C1 segment of cervical spinal cord (tissue), 14 donors: ENCODE measurements at regions not wholly inside any gene's neighbourhood (a gene's known extent, or its start where the extent isn't known, plus 50 kb on each side); places are given as distances from the start of the nearest gene placed in this dataset.

Experiments
- DNase-seq, 14 donors: peaks; one replicate each; lab custom pipeline; 2025; lab: John Stamatoyannopoulos, UW

DNA sequence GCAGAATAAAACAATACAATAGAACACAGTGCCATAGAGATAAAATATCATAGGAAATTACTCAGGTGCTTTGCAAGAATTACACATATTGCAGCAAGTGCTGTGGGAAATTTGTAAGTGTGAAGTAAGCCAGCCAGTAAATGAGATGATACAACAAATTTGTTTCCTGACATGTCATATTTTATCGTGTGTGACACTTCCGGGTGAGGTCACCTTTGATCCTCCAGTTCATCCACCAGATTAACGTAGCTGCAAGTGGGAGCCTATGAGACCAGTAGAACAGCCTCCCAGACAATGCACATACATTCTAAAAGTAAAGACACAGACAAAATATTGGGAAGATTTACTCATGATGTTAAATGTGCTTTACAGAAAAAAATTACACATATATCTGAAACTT, 72.2 kb downstream of the PRDM9 start:
- no peak for DNase-seq

GRCh38 chr5:23583081-23583480, 75.7 kb downstream of the PRDM9 start:
- DNase-seq: no peak

DNA sequence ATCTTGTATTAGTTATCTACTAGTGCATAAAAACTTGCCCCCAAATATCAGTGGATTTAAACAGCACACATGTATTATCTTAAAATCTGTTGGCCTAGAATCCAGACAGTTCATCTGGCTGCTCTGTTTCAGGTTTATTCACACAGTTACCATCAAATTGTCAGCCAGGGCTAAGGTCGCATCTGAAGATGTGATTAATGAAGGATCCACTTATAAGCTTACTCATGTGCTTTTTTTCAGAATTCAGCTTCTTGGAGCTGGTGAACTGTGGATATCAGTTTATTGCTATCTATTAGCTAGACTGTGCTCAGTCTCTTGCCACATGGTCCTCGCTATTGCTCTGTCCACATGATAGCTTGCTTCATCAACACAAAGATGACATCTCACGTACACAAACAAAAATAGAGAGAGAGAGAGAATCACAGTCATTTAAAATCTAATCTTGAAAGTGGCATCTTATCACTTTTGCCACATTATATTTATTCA, 81.5 kb downstream of the PRDM9 start:
- DNase-seq: no peak

- DNase-seq: no peak
Measured at GRCh38 chr5:23591250-23591649, 83.8 kb downstream of the PRDM9 start.

DNA sequence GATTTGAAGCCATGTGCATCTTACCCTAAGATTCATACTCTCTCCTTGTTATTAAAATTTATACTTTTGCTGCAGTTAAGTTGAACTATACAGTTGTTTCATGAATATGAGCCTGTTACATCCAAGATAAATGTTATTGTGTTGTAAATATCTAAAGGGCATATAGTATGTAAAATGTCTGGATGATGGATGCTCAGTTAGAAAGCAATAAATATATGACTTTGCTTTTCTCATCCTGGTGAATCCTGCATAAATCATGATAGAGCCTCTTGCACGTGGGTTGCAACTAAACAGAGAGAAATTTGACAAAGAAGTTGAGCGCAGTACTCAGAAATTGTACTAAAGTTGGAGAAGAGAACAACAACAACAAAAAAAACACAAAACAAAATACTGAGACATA, 99.5 kb downstream of the PRDM9 start:
- DNase-seq: no peak

GRCh38 chr5:23612701-23613100, 105.3 kb downstream of the PRDM9 start:
- no peak for DNase-seq

DNA sequence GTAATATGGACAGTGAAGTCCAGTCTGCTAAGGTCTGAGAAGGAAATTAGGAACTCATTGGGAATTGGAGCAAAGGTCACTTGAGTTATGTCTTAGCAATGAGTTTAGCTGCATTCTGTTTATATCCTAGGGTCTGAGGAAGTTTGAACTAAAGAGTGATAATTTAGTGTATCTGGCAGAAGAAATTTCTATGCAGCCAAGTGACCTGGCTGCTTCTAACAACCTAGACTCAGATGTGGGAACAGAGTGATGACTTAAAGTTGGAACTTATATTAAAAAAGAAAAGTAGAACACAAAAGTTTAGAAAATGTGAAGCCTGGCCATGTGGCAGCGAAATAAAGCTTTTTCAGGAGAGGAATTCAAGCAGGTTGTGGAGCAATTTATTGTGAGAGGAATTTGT, 106.2 kb downstream of the PRDM9 start:
- no peak for DNase-seq

GRCh38 chr5:23614422-23614821, 107.0 kb downstream of the PRDM9 start:
- no peak for DNase-seq

GRCh38 chr5:23626961-23627360, 119.6 kb downstream of the PRDM9 start:
- DNase-seq: no peak

GRCh38 chr5:23627976-23628375, 120.6 kb downstream of the PRDM9 start:
- DNase-seq: no peak

GRCh38 chr5:23629396-23629795, 122.0 kb downstream of the PRDM9 start:
- DNase-seq: no peak

DNA sequence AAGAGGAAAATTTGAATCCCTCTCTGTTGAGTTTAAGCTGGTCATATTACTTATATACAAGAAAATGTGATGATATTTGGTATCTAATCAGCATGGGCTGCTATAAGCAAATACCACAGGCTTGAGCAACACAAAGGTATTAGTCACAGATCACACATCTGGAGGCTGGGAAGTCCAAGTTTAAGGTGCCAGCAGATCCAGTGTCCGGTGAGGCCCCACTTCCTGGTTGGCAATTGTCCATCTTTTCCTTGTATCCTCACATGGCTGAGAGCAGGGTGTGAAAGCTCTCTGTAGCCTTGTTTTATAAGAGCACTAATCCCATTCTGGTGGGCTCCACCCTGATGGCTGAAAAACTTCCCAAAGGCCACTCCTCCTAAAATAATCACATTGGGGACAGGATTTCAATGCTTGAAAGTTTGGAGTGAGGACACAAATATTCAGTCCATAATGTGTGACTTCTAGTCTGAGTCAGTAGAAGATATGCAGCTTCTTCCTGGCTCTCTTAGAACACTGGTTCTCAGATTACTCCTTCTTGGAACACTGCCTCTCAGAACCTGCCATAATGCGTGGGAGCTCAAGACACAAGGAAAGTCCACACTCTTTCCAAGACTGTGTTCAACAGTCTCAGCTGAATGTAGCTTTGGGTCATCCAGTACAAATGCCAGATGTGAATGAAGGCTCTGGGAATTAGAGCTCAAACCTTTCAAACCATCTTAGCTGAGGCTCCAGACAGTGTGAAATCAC, 124.1 kb downstream of the PRDM9 start:
- DNase-seq: no peak

DNA sequence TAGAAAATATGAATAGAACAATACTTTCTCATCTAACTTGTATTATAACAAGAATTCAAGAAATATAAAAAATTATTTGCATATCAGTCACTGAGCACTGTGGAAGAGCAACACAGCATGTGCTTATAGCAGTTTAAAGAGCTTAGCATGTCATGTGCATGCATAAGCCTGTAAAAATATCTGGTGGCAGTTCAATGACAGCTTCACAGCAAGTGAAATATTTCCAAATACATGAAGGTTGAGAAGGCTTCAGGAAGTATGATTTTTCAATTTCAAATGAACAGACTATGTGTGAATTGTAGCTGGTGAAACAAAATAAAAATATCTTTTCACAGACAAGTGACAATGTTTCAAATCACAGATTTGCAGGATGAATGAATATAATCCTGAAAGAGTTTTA, 128.5 kb downstream of the PRDM9 start:
- no peak for DNase-seq

DNA sequence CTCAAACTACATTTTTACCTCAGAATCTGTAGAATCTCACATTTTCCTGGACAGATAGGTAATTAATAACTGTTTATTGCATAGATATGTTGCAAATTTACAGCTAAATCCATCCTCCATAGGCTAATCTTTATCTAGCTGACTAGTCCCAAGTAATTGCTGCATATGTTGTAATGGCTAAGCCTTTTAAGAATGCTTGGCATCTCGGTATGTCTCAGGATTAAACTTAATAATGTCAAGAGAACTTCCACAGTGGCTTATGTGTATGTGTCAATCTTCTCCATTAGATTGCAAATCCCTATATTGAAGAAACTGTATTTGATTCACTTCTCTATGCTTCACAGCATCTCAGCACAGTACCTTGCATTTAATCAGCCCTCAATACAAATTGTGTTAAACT, 131.9 kb downstream of the PRDM9 start:
- DNase-seq: no peak

DNA sequence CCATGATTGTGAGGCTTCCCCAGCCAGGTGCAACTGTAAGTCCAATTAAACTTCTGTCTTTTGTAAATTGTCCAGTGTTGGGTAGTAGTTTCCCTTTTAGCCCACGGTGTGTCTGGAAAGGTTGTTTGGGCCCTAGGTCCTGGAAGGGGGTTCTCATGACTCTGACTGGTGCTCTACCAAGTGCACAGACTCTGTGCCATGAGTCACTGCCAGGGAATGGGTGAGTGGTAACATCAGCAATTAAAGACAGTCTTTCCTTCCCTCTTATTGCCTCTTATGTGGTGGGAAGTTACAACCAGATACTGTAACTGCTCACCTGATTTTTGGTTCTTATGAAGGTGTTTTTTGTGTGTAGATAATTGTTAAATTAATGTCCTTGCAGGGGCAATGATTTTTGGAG, 141.2 kb downstream of the PRDM9 start:
- DNase-seq: no peak

DNA sequence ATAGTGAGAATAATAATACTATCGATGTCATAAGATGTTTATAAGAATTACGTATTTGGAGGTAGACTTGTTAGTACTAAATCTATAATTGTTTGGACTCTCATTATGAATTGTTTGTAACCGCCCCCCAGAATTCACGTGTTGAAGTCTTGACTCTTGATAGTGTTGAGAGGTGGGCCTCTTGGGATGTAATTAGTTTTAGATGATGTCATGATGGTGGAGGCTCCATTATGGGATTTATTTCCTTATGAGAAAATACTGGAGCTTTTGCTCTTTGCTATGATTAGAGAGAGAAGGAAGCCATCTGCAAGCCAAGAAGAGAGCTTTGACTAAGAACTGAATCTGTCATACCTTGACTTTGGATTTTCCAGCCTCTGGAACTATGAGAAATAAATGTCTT, 142.2 kb downstream of the PRDM9 start:
- no peak for DNase-seq

- no peak for DNase-seq
Measured at GRCh38 chr5:23655674-23656073, 148.3 kb downstream of the PRDM9 start.

DNA sequence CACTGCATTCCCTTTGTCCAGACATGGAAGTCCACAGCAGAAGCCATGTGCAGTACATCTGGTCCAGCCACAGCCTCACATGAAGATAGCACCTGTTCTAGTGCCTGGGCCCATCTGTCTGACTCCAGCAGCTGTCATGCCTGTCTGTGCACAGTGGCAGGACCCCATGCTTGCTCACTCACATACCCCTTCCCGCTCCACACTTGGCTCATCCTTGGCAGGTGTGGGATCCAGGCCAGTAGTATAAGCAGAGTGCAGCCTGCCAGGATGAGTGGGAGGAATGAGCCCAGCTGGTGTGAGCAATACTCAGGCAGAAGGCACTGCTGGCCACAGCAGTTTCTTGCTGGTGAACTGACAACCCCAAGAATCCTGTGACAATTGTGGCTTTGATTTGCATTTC, 168.0 kb downstream of the PRDM9 start:
- DNase-seq: no peak

DNA sequence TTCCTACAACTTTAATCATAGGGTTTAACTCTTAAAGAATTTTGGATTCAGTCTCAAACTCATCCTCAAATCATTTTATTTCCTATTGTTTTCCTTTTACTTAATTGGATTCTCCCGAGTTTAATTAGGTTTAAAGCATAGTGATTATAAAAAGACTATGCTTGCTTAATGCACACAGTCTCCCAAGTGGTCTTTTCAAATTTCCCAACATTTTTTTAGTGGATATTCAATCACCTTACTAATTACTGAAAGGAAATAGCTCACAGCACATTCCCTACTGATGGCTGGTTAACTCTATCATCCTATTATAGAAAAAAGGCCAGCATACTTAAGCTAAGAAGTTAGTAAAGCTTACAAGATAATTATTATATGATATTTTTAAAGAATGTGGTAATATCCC, 170.6 kb downstream of the PRDM9 start:
- no peak for DNase-seq

- DNase-seq: no peak
Measured at GRCh38 chr5:23684103-23684502, 176.7 kb downstream of the PRDM9 start.

DNA sequence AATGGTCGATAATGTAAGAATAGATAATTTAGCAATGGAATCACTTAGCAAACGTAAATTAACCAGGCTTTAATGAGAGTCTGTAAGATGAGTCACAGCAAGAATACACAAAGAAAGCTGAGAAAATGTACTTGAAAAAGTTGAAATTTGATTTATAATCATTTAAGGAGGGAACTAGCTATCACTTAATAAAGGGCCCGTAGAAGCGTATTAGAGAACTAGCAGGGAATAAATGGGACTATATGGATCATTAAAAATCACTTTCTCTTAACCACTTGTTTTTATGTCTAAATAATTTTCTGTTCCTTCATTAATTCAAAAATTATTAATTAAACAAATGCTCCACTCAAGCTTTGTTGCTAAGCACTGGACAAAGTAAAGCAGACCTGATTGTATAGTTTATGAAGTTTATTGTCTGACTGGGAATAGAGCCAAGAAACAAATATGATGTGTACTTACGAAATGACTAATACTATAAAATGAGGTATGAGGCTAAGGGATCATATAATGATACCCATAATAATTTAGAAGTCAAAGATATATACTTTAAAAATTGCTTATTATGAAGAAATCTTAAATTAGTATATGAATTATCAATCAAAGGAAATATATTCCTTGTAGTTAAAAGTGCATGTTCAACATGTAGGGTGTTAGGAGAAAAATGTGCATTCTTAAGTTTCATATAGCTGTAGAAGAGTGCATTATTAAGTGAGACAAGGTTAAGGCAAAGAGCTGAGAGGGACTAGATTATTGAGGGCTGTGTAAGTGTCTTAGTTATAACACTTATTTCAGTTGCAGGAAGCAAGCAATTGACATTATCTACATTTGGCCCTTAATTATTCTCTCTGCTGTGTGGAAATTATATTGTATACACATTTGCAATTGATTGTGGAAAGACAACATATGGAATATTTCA, 196.8 kb downstream of the PRDM9 start:
- DNase-seq: no peak

DNA sequence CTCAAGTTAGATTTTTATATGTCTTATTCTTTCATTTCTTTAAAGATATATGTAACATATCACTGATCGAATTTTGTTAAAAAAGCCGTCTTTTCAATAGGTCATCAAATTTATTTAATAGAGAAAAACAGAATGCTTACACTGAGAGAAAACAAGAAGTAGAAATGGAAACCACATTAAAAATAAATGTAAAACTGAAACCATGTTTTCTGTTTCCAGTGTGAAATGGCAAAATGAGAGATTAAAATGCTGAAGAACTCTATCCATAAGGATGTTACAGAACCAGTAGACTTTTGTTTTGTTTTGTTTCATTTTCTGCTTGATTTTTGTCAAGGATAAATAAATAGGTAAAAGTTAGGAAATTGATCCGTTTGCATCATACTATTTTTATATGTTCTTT, 210.1 kb downstream of the PRDM9 start:
- DNase-seq: no peak

GRCh38 chr5:23718564-23718963, 211.2 kb downstream of the PRDM9 start:
- DNase-seq: no peak
